ENCODE measurements at regions not wholly inside any gene's neighbourhood (a gene's known extent, or its start where the extent isn't known, plus 50 kb on each side); places are given as distances from the start of the nearest gene placed in this dataset.

DNA sequence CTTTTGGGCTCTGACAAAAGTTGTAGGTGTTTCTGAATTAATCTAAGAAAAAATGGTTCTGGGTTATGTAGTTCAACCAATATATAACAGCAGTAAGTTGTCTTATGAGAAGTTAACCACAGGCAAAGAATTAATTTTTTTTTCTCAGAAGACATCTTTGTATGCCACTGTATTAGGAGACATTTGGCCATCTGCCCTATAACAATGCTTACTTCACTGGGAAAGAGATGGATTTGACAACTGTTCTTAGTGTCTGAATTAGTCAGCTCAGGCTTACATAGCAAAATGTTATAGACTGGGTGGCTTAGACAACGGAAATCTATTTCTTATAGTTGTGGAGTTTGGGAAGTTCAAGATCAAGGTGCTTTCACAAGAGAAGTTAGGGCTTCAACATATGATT, 508.1 kb downstream of the STIM2 start:
- TF ChIP-seq, protein P1, sequence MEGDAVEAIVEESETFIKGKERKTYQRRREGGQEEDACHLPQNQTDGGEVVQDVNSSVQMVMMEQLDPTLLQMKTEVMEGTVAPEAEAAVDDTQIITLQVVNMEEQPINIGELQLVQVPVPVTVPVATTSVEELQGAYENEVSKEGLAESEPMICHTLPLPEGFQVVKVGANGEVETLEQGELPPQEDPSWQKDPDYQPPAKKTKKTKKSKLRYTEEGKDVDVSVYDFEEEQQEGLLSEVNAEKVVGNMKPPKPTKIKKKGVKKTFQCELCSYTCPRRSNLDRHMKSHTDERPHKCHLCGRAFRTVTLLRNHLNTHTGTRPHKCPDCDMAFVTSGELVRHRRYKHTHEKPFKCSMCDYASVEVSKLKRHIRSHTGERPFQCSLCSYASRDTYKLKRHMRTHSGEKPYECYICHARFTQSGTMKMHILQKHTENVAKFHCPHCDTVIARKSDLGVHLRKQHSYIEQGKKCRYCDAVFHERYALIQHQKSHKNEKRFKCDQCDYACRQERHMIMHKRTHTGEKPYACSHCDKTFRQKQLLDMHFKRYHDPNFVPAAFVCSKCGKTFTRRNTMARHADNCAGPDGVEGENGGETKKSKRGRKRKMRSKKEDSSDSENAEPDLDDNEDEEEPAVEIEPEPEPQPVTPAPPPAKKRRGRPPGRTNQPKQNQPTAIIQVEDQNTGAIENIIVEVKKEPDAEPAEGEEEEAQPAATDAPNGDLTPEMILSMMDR (IDR thresholded peaks at IDR 0.05): no peak
- no peak for TF ChIP-seq POLR2AphosphoS5 (IDR thresholded peaks at IDR 0.05)

Data from esophagus muscularis mucosa (tissue), 3 donors.